AG09309 (cell line): ENCODE measurements at regions not wholly inside any gene's neighbourhood (a gene's known extent, or its start where the extent isn't known, plus 50 kb on each side); places are given as distances from the start of the nearest gene placed in this dataset.

Experiments used
- DNase-seq: peaks from one replicate; pipeline ENCODE4 v3.0.0-alpha.2; 2010; ENCODE audit warnings: low read depth
- H3K4me3 ChIP-seq: 2 replicates; pipeline ENCODE4 v1.5.1; 2011; ENCODE audit warnings: mild to moderate bottlenecking, low read depth, low read length, moderate library complexity; ENCODE audit not compliant: control insufficient read depth
- CTCF ChIP-seq: IDR thresholded peaks from 2 replicates; pipeline ENCODE4 v1.5.1; 2011; ENCODE audit warnings: mild to moderate bottlenecking, low read depth, low read length, inconsistent platforms; ENCODE audit not compliant: insufficient read depth, control insufficient read depth; ENCODE audit errors: missing control alignments

GRCh38 chr2:8582651-8583399 is 99.0 kb upstream of the ID2 start:
- H3K4me3 ChIP-seq: no peak overlapping the region
- no peak for TF ChIP-seq CTCF
- no peak for DNase-seq

- DNase-seq: no peak
- no peak overlapping the region for H3K4me3 ChIP-seq
- TF ChIP-seq CTCF: no peak
Observed at GRCh38 chr2:8583400-8584173, 98.3 kb upstream of the ID2 start.

GRCh38 chr2:8584174-8585066 is 97.4 kb upstream of the ID2 start:
- TF ChIP-seq CTCF: no peak
- no peak overlapping the region for H3K4me3 ChIP-seq
- no peak for DNase-seq

- H3K4me3 ChIP-seq: no peak overlapping the region
- no peak for DNase-seq
- no peak for TF ChIP-seq CTCF
Observed at GRCh38 chr2:8586457-8587051, 95.3 kb upstream of the ID2 start.

- DNase-seq: no peak
- no peak for TF ChIP-seq CTCF
- no peak overlapping the region for H3K4me3 ChIP-seq
Observed at GRCh38 chr2:8587251-8587791, 94.5 kb upstream of the ID2 start.
